NB4 (cell line): ENCODE measurements at regions not wholly inside any gene's neighbourhood (a gene's known extent, or its start where the extent isn't known, plus 50 kb on each side); places are given as distances from the start of the nearest gene placed in this dataset.

Experiments
- POLR2A ChIP-seq: IDR thresholded peaks from 2 replicates; pipeline ENCODE4 v1.6.1; 2011; ENCODE audit warnings: mild to moderate bottlenecking; ENCODE audit not compliant: insufficient read length; ENCODE audit errors: extremely low read depth
- TF ChIP-seq, protein P1 (sequence below): IDR thresholded peaks from one replicate; pipeline ENCODE4 v1.5.1; 2012; ENCODE audit warnings: low read depth, low read length
- TF ChIP-seq, protein P2 (sequence below): IDR thresholded peaks from 2 replicates; pipeline ENCODE4 v1.6.1; 2011; ENCODE audit warnings: low read depth, low read length

DNA sequence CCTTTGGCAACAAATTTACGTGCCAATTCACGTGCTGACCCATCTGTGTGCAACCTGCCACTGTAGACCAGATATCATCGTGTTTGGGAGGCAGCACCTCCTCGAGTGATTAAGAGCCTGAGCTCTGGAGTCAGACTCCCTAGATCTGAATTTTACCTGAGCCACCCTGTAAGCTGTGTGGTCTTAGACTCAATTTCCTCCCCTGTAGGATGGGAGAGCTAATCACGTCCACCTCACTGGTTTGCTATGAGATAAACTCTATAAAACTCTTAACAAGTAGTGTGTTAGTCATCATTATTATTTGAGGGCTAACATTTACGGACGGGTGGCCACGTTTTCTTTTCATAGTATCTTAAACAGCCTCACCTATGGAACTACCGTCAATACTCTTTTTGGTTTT lies 220.0 kb upstream of the ADAMTSL1 start:
- TF ChIP-seq, protein P1, sequence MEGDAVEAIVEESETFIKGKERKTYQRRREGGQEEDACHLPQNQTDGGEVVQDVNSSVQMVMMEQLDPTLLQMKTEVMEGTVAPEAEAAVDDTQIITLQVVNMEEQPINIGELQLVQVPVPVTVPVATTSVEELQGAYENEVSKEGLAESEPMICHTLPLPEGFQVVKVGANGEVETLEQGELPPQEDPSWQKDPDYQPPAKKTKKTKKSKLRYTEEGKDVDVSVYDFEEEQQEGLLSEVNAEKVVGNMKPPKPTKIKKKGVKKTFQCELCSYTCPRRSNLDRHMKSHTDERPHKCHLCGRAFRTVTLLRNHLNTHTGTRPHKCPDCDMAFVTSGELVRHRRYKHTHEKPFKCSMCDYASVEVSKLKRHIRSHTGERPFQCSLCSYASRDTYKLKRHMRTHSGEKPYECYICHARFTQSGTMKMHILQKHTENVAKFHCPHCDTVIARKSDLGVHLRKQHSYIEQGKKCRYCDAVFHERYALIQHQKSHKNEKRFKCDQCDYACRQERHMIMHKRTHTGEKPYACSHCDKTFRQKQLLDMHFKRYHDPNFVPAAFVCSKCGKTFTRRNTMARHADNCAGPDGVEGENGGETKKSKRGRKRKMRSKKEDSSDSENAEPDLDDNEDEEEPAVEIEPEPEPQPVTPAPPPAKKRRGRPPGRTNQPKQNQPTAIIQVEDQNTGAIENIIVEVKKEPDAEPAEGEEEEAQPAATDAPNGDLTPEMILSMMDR = no peak
- no peak for TF ChIP-seq POLR2A
- TF ChIP-seq, protein P2, sequence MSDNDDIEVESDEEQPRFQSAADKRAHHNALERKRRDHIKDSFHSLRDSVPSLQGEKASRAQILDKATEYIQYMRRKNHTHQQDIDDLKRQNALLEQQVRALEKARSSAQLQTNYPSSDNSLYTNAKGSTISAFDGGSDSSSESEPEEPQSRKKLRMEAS = no peak
